Prostate gland (tissue), 2 donors: ENCODE measurements at regions not wholly inside any gene's neighbourhood (a gene's known extent, or its start where the extent isn't known, plus 50 kb on each side); places are given as distances from the start of the nearest gene placed in this dataset.

Experiments
- DNase-seq: peaks from one replicate; pipeline ENCODE4 v3.0.0-alpha.2; 2019; ENCODE audit warnings: low spot score
- H3K27ac ChIP-seq, 2 donors: fragments of 200-600 bp; sonication (generic); 2 replicates each; pipeline ENCODE4 v1.5.1; 2017 to 2019
- H3K27me3 ChIP-seq: fragments of 200-600 bp; sonication (generic); replicated peaks from 2 replicates; pipeline ENCODE4 v1.5.1; 2019; ENCODE audit not compliant: insufficient read depth
- H3K36me3 ChIP-seq, 2 donors: fragments of 200-600 bp; sonication (generic); 1 replicate in 1 of 2; 2 replicates in 1 of 2; pipeline versions ENCODE4 v1.5.1 to v1.8.1; 2017 to 2019
- H3K4me1 ChIP-seq: fragments of 200-600 bp; sonication (generic); replicated peaks from 2 replicates; pipeline ENCODE4 v1.5.1; 2019
- H3K4me3 ChIP-seq, 2 donors: fragments of 200-600 bp; sonication (generic); 2 replicates each; pipeline ENCODE4 v1.5.1; 2017 to 2019
- H3K9me3 ChIP-seq: fragments of 200-600 bp; sonication (generic); 2 replicates; pipeline ENCODE4 v1.5.1; 2017
- POLR2A ChIP-seq: fragments of 450-650 bp; IDR thresholded peaks from one replicate; pipeline ENCODE4 v1.6.1; 2016; ENCODE audit warnings: antibody characterized with exemption, mild to moderate bottlenecking
- POLR2AphosphoS5 ChIP-seq: sonication (generic); formaldehyde crosslinking; IDR thresholded peaks from one replicate; pipeline ENCODE4 v1.6.1; 2017; ENCODE audit warnings: antibody characterized with exemption
- WGBS: methylation state at CpG from one replicate; pipeline ENCODE4 v1.1.5; 2018; 5-methylcytosine and 5-hydroxymethylcytosine counted together
- intact Hi-C: fragments of 100-400 bp; cut with DNase I; formaldehyde crosslinking; loops from one replicate; pipeline ENCODE4 v1.14.2; 2022
- TF ChIP-seq, protein P1 (sequence below), 4 experiments: fragments of 200-600 bp in 2 of 4; fragments of 450-650 bp in 2 of 4; sonication (generic) in 2 of 4; IDR thresholded peaks; 1 replicate in 3 of 4; 2 replicates in 1 of 4; pipeline ENCODE4 v1.5.1; 2016 to 2019; ENCODE audit warnings: antibody characterized with exemption in 4 of 4, mild to moderate bottlenecking in 2 of 4, moderate library complexity in 2 of 4

DNA sequence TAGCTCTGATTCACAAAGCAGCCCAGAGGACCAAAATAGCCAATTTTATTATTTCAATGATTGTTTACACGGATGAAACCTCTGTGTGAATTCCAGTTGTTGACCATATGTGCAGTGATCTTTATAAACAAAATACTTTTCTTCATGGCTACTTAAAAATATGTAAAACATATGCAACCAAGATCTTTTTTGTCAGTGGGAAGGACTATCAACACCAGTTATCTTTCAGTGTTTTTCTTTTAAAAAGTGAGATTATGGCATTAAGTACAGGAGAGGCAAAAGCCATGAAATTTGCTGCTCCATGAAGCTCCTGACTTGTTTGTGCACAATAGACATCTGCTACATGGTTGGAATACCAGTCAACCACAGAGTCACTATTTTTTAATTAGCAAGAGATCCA lies 184.4 kb downstream of the DKK2 start:
- 72% methylated on average over 1 of the region's 1 CpG for WGBS

DNA sequence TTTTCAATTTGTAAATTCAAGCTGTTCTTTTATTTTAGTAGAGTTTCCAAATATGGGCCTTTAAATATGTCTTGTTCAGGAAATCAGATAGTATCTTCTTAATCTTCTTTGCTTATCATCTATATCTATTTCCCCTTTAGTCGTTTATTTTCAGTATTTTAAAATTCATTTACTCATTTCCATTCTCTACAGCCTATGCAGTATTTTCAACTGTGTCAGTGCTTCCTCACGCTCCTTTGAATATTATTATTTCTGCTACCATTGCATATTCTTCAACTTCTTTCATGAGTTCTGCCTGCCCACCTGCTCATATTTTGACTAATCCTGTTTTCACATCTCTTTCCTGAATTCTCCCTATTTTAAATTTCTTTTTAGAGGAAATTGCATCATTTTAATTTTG lies 185.4 kb downstream of the DKK2 start:
- H3K4me1 ChIP-seq: no peaks in the 10 kb centered on the region
- no peaks in the 10 kb centered on the region for H3K36me3 ChIP-seq
- WGBS: 49% methylated on average over 2 of the region's 2 CpGs
- DNase-seq: no peak
- no peak for TF ChIP-seq POLR2A
- TF ChIP-seq, protein P1, sequence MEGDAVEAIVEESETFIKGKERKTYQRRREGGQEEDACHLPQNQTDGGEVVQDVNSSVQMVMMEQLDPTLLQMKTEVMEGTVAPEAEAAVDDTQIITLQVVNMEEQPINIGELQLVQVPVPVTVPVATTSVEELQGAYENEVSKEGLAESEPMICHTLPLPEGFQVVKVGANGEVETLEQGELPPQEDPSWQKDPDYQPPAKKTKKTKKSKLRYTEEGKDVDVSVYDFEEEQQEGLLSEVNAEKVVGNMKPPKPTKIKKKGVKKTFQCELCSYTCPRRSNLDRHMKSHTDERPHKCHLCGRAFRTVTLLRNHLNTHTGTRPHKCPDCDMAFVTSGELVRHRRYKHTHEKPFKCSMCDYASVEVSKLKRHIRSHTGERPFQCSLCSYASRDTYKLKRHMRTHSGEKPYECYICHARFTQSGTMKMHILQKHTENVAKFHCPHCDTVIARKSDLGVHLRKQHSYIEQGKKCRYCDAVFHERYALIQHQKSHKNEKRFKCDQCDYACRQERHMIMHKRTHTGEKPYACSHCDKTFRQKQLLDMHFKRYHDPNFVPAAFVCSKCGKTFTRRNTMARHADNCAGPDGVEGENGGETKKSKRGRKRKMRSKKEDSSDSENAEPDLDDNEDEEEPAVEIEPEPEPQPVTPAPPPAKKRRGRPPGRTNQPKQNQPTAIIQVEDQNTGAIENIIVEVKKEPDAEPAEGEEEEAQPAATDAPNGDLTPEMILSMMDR (IDR thresholded peaks at IDR 0.05): no peak
- TF ChIP-seq POLR2AphosphoS5: no peak
- no peak overlapping the region for H3K4me3 ChIP-seq
- intact Hi-C loops: no loop called here
- H3K9me3 ChIP-seq: no peaks in the 10 kb centered on the region
- no peaks in the 10 kb centered on the region for H3K27me3 ChIP-seq
- H3K27ac ChIP-seq: no peak overlapping the region

More for the DNA sequence above, 184.4 kb downstream of the DKK2 start:
- Histone ChIP-seq H3K9me3 (no peaks in the 10 kb centered on the region), H3K27me3 (no peaks in the 10 kb centered on the region), H3K36me3 (no peaks in the 10 kb centered on the region), H3K27ac (no peak overlapping the region), H3K4me3 (no peak overlapping the region), H3K4me1 (no peaks in the 10 kb centered on the region)
- intact Hi-C loops: no loop called here
- no peak for DNase-seq
- TF ChIP-seq POLR2A (no peak), POLR2AphosphoS5 (no peak)
- TF ChIP-seq, protein P1 (IDR thresholded peaks at IDR 0.05): no peak

DNA sequence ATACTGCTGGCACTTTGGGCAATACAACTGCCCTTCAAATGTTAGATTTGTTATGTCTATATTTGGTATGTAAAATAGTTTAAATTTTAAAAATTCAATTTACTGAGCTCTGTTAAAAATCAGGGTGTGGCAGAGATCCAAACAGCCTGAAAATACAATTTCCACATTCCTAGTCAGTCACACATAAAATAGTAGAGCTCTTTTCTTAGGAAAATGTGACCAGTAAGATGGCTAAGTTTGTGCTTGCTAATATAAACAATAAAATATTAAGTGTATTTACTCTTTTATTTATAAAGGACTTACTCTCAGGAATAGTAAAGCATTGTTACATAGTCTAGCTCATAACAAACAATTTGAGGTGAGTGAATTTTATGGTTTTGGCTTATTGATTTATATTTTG lies 200.2 kb downstream of the DKK2 start:
- Histone ChIP-seq H3K36me3 (no peaks in the 10 kb centered on the region), H3K4me3 (no peak overlapping the region), H3K27ac (no peak overlapping the region), H3K4me1 (no peaks in the 10 kb centered on the region), H3K9me3 (no peaks in the 10 kb centered on the region), H3K27me3 (no peaks in the 10 kb centered on the region)
- intact Hi-C loops: no loop called here
- TF ChIP-seq POLR2AphosphoS5 (no peak), POLR2A (no peak)
- TF ChIP-seq, protein P1 (IDR thresholded peaks at IDR 0.05): no peak
- no peak for DNase-seq

DNA sequence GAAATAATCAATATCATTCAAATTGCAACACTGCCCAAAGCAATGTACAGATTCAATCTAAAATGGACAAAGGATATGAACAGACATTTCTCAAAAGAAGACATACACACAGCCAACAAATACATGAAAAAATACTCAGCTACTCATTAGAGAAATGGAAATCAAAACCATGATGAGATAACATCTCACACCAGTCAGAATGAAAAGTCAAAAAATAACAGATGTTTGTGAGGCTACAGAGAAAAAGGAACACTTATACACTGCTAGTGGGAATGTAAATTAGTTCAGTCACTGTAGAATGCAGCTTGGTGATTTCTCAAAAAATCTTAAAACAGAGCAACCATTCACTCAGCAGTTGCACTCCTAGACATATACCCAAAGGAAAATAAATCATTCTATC lies 205.2 kb downstream of the DKK2 start:
- no peak overlapping the region for H3K4me3 ChIP-seq
- TF ChIP-seq POLR2AphosphoS5: no peak
- TF ChIP-seq POLR2A: no peak
- TF ChIP-seq, protein P1 (IDR thresholded peaks at IDR 0.05): no peak
- no peak overlapping the region for H3K27ac ChIP-seq
- no peaks in the 10 kb centered on the region for H3K36me3 ChIP-seq
- H3K4me1 ChIP-seq: no peaks in the 10 kb centered on the region
- intact Hi-C loops: no loop called here
- no peak for DNase-seq
- no peaks in the 10 kb centered on the region for H3K27me3 ChIP-seq
- H3K9me3 ChIP-seq: no peaks in the 10 kb centered on the region

DNA sequence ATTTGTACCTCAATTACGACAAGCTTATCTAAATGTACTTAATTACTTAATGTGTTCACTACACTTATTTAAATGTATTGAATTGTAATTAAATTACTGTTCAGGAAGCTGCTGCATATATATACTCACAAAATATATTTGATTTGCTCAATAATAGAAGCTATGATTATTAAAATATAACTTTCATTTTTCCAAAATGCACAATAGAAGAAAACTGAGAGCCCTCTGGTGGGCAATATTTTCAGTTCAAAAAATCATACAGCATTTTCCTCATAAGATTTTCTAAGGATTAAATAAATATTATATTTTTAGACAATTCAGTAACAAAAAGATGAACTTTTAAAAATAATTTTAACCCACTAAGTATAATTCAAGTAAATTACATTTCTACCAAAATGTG lies 217.3 kb downstream of the DKK2 start:
- TF ChIP-seq, protein P1 (IDR thresholded peaks at IDR 0.05): no peak
- no peak for TF ChIP-seq POLR2AphosphoS5
- Histone ChIP-seq H3K27me3 (no peaks in the 10 kb centered on the region), H3K9me3 (no peaks in the 10 kb centered on the region), H3K27ac (no peak overlapping the region), H3K4me1 (no peaks in the 10 kb centered on the region), H3K36me3 (no peaks in the 10 kb centered on the region), H3K4me3 (no peak overlapping the region)
- intact Hi-C loops: no loop called here
- no peak for DNase-seq
- WGBS: 87% methylated on average over 1 of the region's 1 CpG
